HepG2 (cell line): ENCODE measurements at regions not wholly inside any gene's neighbourhood (a gene's known extent, or its start where the extent isn't known, plus 50 kb on each side); places are given as distances from the start of the nearest gene placed in this dataset.
A peak's percentile ranks its signal among the peaks of the same experiment; 100 is the strongest.

Experiments used
- ATAC-seq: fragments of 200-7000 bp; cut with Tn5 transposase; 3 replicates; pipeline ENCODE4 v1.9.1; 2020; ENCODE audit warnings: mild to moderate bottlenecking, moderate library complexity
- BruUV-seq: library from RNA; stranded (reverse); fragments of 400-500 nt; replicated peaks from 2 replicates; lab custom pipeline; 2021; lab: Mats Ljungman, UMichigan
- CTCF ChIA-PET: fragments of 300-600 bp; formaldehyde crosslinking; extraction: SDS; loops from one replicate; lab custom pipeline; 2021; ENCODE audit warnings: low total read pairs, inconsistent platforms, low intra/inter-chr PET ratio; lab: Yijun Ruan, JAX
- POLR2A ChIA-PET: fragments of 350-600 bp; sonication (Branson Sonifier 250); formaldehyde crosslinking; loops from one replicate; lab custom pipeline; 2020; ENCODE audit warnings: antibody characterized with exemption, inconsistent platforms; lab: Yijun Ruan, JAX
- DNase-seq: peaks from one replicate; pipeline ENCODE4 v3.0.0-alpha.2; 2015; ENCODE audit warnings: low spot score
- FAIRE-seq: peaks from 3 replicates; lab custom pipeline; 2011; peaks lifted over from hg19 to GRCh38; lab: Jason Lieb, UNC
- H2AFZ ChIP-seq: one replicate; pipeline ENCODE4 v1.6.1; 2011; ENCODE audit warnings: low read length, inconsistent platforms
- H3K27ac ChIP-seq: fragments of 300-600 bp; 3 replicates; pipeline ENCODE4 v1.8.0; 2011; ENCODE audit warnings: mixed run types, mild to moderate bottlenecking, mixed read lengths, low read length, inconsistent platforms; ENCODE audit not compliant: insufficient read depth; ENCODE audit errors: extremely low read length
- H3K27me3 ChIP-seq, 2 experiments: fragments of 200-600 bp in 1 of 2; 2 replicates in 1 of 2; 3 replicates in 1 of 2; pipeline versions ENCODE4 v1.6.0 to v1.8.0; 2011; ENCODE audit warnings: low read length in 2 of 2, mild to moderate bottlenecking in 2 of 2, moderate library complexity in 2 of 2, inconsistent platforms in 1 of 2; ENCODE audit not compliant: insufficient read depth in 2 of 2, control insufficient read depth in 1 of 2
- H3K36me3 ChIP-seq, 2 experiments: fragments of 200-600 bp in 1 of 2; replicated peaks in 1 of 2; 2 replicates in 1 of 2; 3 replicates in 1 of 2; pipeline versions ENCODE4 v1.5.1 to v1.8.0; 2011; ENCODE audit warnings: low read length in 2 of 2, inconsistent platforms in 1 of 2; ENCODE audit not compliant: insufficient read depth in 2 of 2, control insufficient read depth in 1 of 2
- H3K4me1 ChIP-seq: 2 replicates; pipeline ENCODE4 v1.5.1; 2012; ENCODE audit warnings: low read length, inconsistent platforms; ENCODE audit not compliant: insufficient read depth
- H3K4me2 ChIP-seq: 2 replicates; pipeline ENCODE4 v1.6.0; 2011; ENCODE audit warnings: low read depth, low read length, inconsistent platforms
- H3K4me3 ChIP-seq, 3 experiments: fragments of 200-600 bp in 1 of 3; sonication (generic), shearing (Covaris generic) in 1 of 3; replicated peaks in 1 of 3; 2 replicates each; pipeline ENCODE4 v1.5.1; 2011 to 2016; ENCODE audit warnings: low read length in 3 of 3, inconsistent platforms in 2 of 3, low read depth in 2 of 3, mild to moderate bottlenecking in 2 of 3, control low read depth in 1 of 3, mixed read lengths in 1 of 3; ENCODE audit not compliant: insufficient read depth in 1 of 3
- H3K79me2 ChIP-seq: one replicate; pipeline ENCODE4 v1.6.1; 2011; ENCODE audit warnings: low read length, inconsistent platforms; ENCODE audit not compliant: insufficient read depth
- H3K9ac ChIP-seq: 2 replicates; pipeline ENCODE4 v1.6.0; 2011; ENCODE audit warnings: mild to moderate bottlenecking, low read depth, low read length, inconsistent platforms; ENCODE audit not compliant: insufficient read depth
- H3K9me3 ChIP-seq: 2 replicates; pipeline ENCODE4 v1.5.1; 2012; ENCODE audit warnings: mild to moderate bottlenecking, low read length
- H4K20me1 ChIP-seq: 2 replicates; pipeline ENCODE4 v1.6.0; 2011; ENCODE audit warnings: inconsistent platforms, mild to moderate bottlenecking, low read length, moderate library complexity; ENCODE audit not compliant: insufficient read depth
- ELF3 ChIP-seq: IDR thresholded peaks from 2 replicates; pipeline ENCODE4 v1.6.1; 2016; ENCODE audit warnings: missing genetic modification reagents, missing compliant biosample characterization
- FOXA3 ChIP-seq: IDR thresholded peaks from 2 replicates; pipeline ENCODE4 v1.6.1; 2016; ENCODE audit warnings: missing genetic modification reagents, missing compliant biosample characterization
- MAFK ChIP-seq, 2 experiments: IDR thresholded peaks in 1 of 2; conservative IDR thresholded peaks in 1 of 2; 2 replicates each; pipeline ENCODE4 v1.6.1; 2011; ENCODE audit warnings: improper control_type of control experiment in 2 of 2, low read length in 2 of 2
- NFE2L2 ChIP-seq: fragments of 150-350 bp; IDR thresholded peaks from 2 replicates; pipeline ENCODE4 v1.6.1; 2014; ENCODE audit warnings: low read length
- PCBP2 ChIP-seq: fragments of 200-400 bp; formaldehyde crosslinking; optimal IDR thresholded peaks from 2 replicates; pipeline ENCODE3; 2018; ENCODE audit warnings: low read length, low read depth; ENCODE audit not compliant: poor library complexity, severe bottlenecking
- WGBS: methylation state at CpG from one replicate; pipeline ENCODE4 v1.1.6; 2017; ENCODE audit warnings: low lambda C conversion rate; 5-methylcytosine and 5-hydroxymethylcytosine counted together
- in situ Hi-C: cut with HindIII; loops from 2 replicates; pipeline ENCODE4 v1.10.0; 2017; ENCODE audit warnings: low pct_unique_long_range_greater_than_20kb; ENCODE audit not compliant: extremely low pct_ligation_motif_present
- intact Hi-C: fragments of 100-400 bp; cut with micrococcal nuclease; formaldehyde crosslinking; loops from one replicate; pipeline ENCODE4 v1.10.0; 2022; ENCODE audit not compliant: unreplicated experiment

DNA sequence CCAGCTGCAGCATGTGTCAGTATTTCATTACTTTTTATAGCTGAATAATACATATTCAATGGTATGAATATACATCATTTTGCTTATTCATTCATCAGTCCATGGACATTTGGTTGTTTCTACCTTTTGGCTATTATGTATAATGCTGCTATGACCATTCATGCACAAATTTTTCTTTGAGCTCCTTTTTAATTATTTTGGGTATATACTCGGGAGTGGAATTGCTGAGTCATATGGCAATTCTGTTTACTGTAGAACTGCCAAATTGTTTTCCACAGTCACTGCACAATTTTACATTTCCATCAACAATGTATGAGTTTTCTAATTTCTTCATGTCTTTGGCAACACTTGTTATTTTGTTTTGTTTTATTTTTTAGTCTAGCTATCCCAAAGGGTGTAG lies 405.9 kb upstream of the PITX2 start:
- POLR2A ChIA-PET, result no interaction called here
- no peak overlapping the region for H3K9ac ChIP-seq
- H2AFZ ChIP-seq, result no peak overlapping the region

DNA sequence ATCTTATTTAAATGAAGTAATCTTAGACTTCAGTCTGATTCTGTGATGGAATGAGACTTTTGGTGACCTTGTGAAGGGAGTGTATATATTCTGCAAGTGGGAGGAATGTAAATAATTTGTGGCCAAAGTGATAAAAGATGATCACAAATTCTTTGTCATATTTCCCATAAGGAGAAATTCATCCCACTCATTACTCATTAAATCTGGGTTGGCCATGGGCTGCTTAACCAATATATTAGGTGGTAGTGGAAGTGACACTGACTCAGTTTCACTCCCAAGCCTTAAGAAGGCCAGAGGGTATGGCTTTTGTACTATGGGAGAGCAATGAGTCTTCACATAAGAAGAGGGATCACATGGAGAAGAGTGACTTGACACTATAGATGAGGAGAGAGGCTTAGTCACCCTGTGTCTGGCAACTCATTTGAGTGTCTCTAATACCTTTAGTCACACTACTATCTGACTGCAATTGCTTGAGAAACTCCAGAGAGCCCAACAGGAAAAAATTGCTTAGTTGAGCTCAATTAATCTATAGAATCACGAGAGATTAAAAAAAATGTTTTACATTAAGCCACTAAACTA lies 408.2 kb upstream of the PITX2 start:
- FAIRE-seq (no peak), ATAC-seq (no peak), DNase-seq (no peak)
- CTCF ChIA-PET, result no interaction called here
- 0% methylated on average over 1 of the region's 1 CpG for WGBS
- intact Hi-C loops (no loop called here), in situ Hi-C loops (no loop called here)
- BruUV-seq, result no TSS peak
- H3K27me3 ChIP-seq, result no peaks in the 10 kb centered on the region; a peak in 1 of 5 replicates
- H3K9me3 ChIP-seq, result no peaks in the 10 kb centered on the region
- H3K27ac ChIP-seq, result no peak overlapping the region
- no peak overlapping the region for H3K9ac ChIP-seq
- H4K20me1 ChIP-seq, result no peaks in the 10 kb centered on the region
- no peak overlapping the region for H2AFZ ChIP-seq
- POLR2A ChIA-PET, result no interaction called here
- H3K79me2 ChIP-seq, result no peaks in the 10 kb centered on the region
- H3K36me3 ChIP-seq, result no peaks in the 10 kb centered on the region
- no peaks in the 10 kb centered on the region for H3K4me1 ChIP-seq
- no peak overlapping the region for H3K4me3 ChIP-seq
- TF ChIP-seq PCBP2 (no peak), FOXA3 (CRISPR knock-in tag) (no peak)
- no peak overlapping the region for H3K4me2 ChIP-seq

More for the DNA sequence above, 405.9 kb upstream of the PITX2 start:
- TF ChIP-seq NFE2L2 (peak; percentile 16; the same call in 1 of the 2 replicates), MAFK (conservative IDR thresholded peaks at IDR 0.05 in 1 of 2, IDR thresholded peaks at IDR 0.05 in 1 of 2; ENCODE audit: low read length in 2 of 2) (0 out of 4 replicates have a peak, but pooled peaks of 1 of the 2 experiments have one; percentile 14), ELF3 (no peak)
- intact Hi-C loops, result no loop called here
- H4K20me1 ChIP-seq, result no peaks in the 10 kb centered on the region
- DNase-seq, result no peak
- H3K4me3 ChIP-seq, result no peak overlapping the region
- no peaks in the 10 kb centered on the region for H3K79me2 ChIP-seq
- H3K4me2 ChIP-seq, result no peak overlapping the region
- 0% methylated on average over 1 of the region's 1 CpG for WGBS
- H3K27me3 ChIP-seq, result no peaks in the 10 kb centered on the region
- in situ Hi-C loops, result no loop called here
- H3K27ac ChIP-seq, result no peak overlapping the region
- CTCF ChIA-PET, result no interaction called here
- BruUV-seq, result no TSS peak
- H3K36me3 ChIP-seq, result no peaks in the 10 kb centered on the region
- no peaks in the 10 kb centered on the region for H3K9me3 ChIP-seq
- FAIRE-seq, result no peak
- H3K4me1 ChIP-seq, result no peaks in the 10 kb centered on the region
- no peak for ATAC-seq
